Astrocyte (in vitro differentiated cells and primary cell): ENCODE measurements at regions not wholly inside any gene's neighbourhood (a gene's known extent, or its start where the extent isn't known, plus 50 kb on each side); places are given as distances from the start of the nearest gene placed in this dataset.
"Not testable (repeated sequence)": the region's sequence is repeated elsewhere in the genome, so short reads cannot be mapped to it uniquely, and the experiment has no call there.

Experiments used
- CTCF ChIP-seq: IDR thresholded peaks from 2 replicates; pipeline ENCODE4 v1.5.1; 2011; ENCODE audit warnings: low read depth, mild to moderate bottlenecking, inconsistent platforms, low read length, moderate library complexity; ENCODE audit not compliant: insufficient read depth
- EZH2 ChIP-seq: IDR thresholded peaks from 2 replicates; pipeline ENCODE4 v1.6.1; 2012; ENCODE audit warnings: mild to moderate bottlenecking, low read length, inconsistent platforms; ENCODE audit not compliant: insufficient read depth

- TF ChIP-seq CTCF, EZH2: not testable (repeated sequence)
Observed at GRCh38 chr1:120257778-120258105, 81.4 kb upstream of the SEC22B start.
